ENCODE measurements at regions not wholly inside any gene's neighbourhood (a gene's known extent, or its start where the extent isn't known, plus 50 kb on each side); places are given as distances from the start of the nearest gene placed in this dataset.
A peak's percentile ranks its signal among the peaks of the same experiment; 100 is the strongest.

- peaks cover 3% of the 10 kb centered on the region; the same call in 1 of the 2 replicates for H3K9me3 ChIP-seq (ENCODE audit: low read depth, low read length)
- H3K27ac ChIP-seq = no peak overlapping the region
- DNase-seq (ENCODE audit: low read depth, low spot score) = no peak
- no peak overlapping the region for H3K4me3 ChIP-seq
- H3K36me3 ChIP-seq (ENCODE audit: insufficient read depth, low read length) = no peaks in the 10 kb centered on the region
- no peak for TF ChIP-seq EZH2 (IDR thresholded peaks at IDR 0.05)
- no peak for TF ChIP-seq FOXP2 (optimal IDR thresholded peaks at IDR 0.05; ENCODE audit: control extremely low read depth, extremely low read length, insufficient read depth)
- no peak for TF ChIP-seq POLR2AphosphoS5 (IDR thresholded peaks at IDR 0.05; ENCODE audit: borderline replicate concordance, low read depth, low read length)
- H3K9ac ChIP-seq (ENCODE audit: insufficient read length) = no peak overlapping the region
Observed at GRCh38 chr6:113287396-113287795, 569.7 kb upstream of the MARCKS start.

GRCh38 chr6:113288409-113288808 is 568.7 kb upstream of the MARCKS start:
- no peak overlapping the region for H3K9ac ChIP-seq (ENCODE audit: insufficient read length)
- peaks cover 3% of the 10 kb centered on the region; the same call in 1 of the 2 replicates for H3K9me3 ChIP-seq (ENCODE audit: low read depth, low read length)
- no peak for TF ChIP-seq FOXP2 (optimal IDR thresholded peaks at IDR 0.05; ENCODE audit: control extremely low read depth, extremely low read length, insufficient read depth)
- no peak for TF ChIP-seq POLR2AphosphoS5 (IDR thresholded peaks at IDR 0.05; ENCODE audit: borderline replicate concordance, low read depth, low read length)
- TF ChIP-seq EZH2 (IDR thresholded peaks at IDR 0.05) = no peak
- no peaks in the 10 kb centered on the region for H3K36me3 ChIP-seq (ENCODE audit: insufficient read depth, low read length)
- no peak for DNase-seq (ENCODE audit: low read depth, low spot score)
- H3K4me3 ChIP-seq = no peak overlapping the region
- no peak overlapping the region for H3K27ac ChIP-seq

- no peak for DNase-seq (ENCODE audit: low read depth, low spot score)
- no peak for TF ChIP-seq FOXP2 (optimal IDR thresholded peaks at IDR 0.05; ENCODE audit: control extremely low read depth, extremely low read length, insufficient read depth)
- no peak for TF ChIP-seq EZH2 (IDR thresholded peaks at IDR 0.05)
- TF ChIP-seq POLR2AphosphoS5 (IDR thresholded peaks at IDR 0.05; ENCODE audit: borderline replicate concordance, low read depth, low read length) = no peak
Observed at GRCh38 chr6:113289166-113289565, 568.0 kb upstream of the MARCKS start.

DNA sequence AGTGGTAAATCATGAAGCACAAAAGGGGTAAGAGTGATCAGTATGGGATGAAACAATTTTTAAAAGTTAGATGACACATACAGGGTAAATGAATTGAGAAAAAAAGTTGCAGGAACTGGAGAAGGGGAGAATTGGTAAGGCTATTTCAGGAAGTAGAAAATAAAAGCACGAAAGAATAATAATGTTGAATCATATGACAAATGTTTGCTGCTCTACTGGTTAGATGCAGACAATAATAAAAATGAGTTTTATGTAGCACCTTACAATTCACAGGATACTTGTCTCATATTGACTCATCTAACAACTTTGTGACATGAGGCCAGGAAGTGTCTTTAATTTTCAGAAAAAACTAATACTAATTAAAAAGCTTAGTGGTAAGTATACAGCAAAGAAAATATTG is 566.5 kb upstream of the MARCKS start:
- no peak for TF ChIP-seq FOXP2 (optimal IDR thresholded peaks at IDR 0.05; ENCODE audit: control extremely low read depth, extremely low read length, insufficient read depth)
- TF ChIP-seq EZH2 (IDR thresholded peaks at IDR 0.05) = no peak
- no peak for TF ChIP-seq POLR2AphosphoS5 (IDR thresholded peaks at IDR 0.05; ENCODE audit: borderline replicate concordance, low read depth, low read length)
- Histone ChIP-seq H3K36me3 (ENCODE audit: insufficient read depth, low read length) (no peaks in the 10 kb centered on the region), H3K27ac (no peak overlapping the region), H3K9ac (ENCODE audit: insufficient read length) (no peak overlapping the region), H3K4me3 (no peak overlapping the region), H3K9me3 (ENCODE audit: low read depth, low read length) (peaks cover 3% of the 10 kb centered on the region; the same call in 1 of the 2 replicates)
- no peak for DNase-seq (ENCODE audit: low read depth, low spot score)

More at GRCh38 chr6:113289166-113289565, 568.0 kb upstream of the MARCKS start:
- Histone ChIP-seq H3K36me3 (ENCODE audit: insufficient read depth, low read length) (no peaks in the 10 kb centered on the region), H3K27ac (no peak overlapping the region), H3K9me3 (ENCODE audit: low read depth, low read length) (peaks cover 3% of the 10 kb centered on the region; the same call in 1 of the 2 replicates), H3K4me3 (no peak overlapping the region), H3K9ac (ENCODE audit: insufficient read length) (no peak overlapping the region)

GRCh38 chr6:113291751-113292445 is 565.2 kb upstream of the MARCKS start:
- H3K9ac ChIP-seq (ENCODE audit: insufficient read length) = no peak overlapping the region
- no peak overlapping the region for H3K27ac ChIP-seq
- DNase-seq (ENCODE audit: low read depth, low spot score) = no peak
- no peaks in the 10 kb centered on the region; the same call in 1 of the 2 replicates for H3K9me3 ChIP-seq (ENCODE audit: low read depth, low read length)
- no peak for TF ChIP-seq FOXP2 (optimal IDR thresholded peaks at IDR 0.05; ENCODE audit: control extremely low read depth, extremely low read length, insufficient read depth)
- TF ChIP-seq EZH2 (IDR thresholded peaks at IDR 0.05) = no peak
- no peak for TF ChIP-seq POLR2AphosphoS5 (IDR thresholded peaks at IDR 0.05; ENCODE audit: borderline replicate concordance, low read depth, low read length)
- no peak overlapping the region for H3K4me3 ChIP-seq
- no peaks in the 10 kb centered on the region for H3K36me3 ChIP-seq (ENCODE audit: insufficient read depth, low read length)

DNA sequence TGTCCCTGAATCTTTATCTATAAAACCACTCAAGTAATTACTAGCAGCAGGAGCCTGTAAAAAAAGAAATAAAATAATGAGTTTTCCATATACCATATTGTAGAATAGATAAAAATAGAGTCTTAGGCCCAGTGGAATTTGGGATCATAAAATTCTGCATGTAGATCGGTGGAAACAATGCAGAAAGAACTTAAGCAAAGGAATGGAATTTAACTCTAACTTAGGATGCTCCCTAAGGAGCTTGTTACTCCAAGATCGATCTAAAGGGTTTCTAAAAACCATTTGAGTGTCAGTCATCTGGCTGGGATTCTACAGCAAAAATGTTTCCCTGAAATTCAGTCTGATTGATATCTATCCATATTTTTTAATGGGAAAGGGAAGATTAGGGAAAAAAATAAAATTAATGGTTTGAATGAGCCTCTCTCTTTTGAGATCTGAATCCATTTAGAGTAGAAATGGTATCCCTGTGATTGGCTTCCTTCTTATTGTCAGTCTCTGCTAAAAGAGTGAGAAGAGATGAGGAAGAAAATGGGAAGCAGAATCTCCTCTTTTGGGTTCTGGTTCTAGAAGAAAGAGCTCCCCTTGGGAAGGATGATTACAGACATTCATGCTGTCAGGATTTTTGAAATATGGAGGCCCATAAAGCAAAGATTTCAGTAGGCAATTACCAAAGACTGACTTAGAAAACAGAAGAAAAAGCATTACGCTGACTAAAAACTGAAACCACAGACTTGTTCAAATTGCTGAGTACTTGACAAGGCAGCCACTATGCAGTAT is 564.3 kb upstream of the MARCKS start:
- H3K9me3 ChIP-seq (ENCODE audit: low read depth, low read length) = no peaks in the 10 kb centered on the region
- peak overlapping the region; percentile 28; the same call in 1 of the 2 replicates for H3K4me3 ChIP-seq
- no peak for DNase-seq (ENCODE audit: low read depth, low spot score)
- H3K9ac ChIP-seq (ENCODE audit: insufficient read length) = peak overlapping the region; percentile 22
- H3K27ac ChIP-seq = peak overlapping the region; percentile 37; the same call in 1 of the 2 replicates
- no peaks in the 10 kb centered on the region for H3K36me3 ChIP-seq (ENCODE audit: insufficient read depth, low read length)
- TF ChIP-seq FOXP2 (optimal IDR thresholded peaks at IDR 0.05; ENCODE audit: control extremely low read depth, extremely low read length, insufficient read depth) = no peak
- TF ChIP-seq EZH2 (IDR thresholded peaks at IDR 0.05) = no peak

DNA sequence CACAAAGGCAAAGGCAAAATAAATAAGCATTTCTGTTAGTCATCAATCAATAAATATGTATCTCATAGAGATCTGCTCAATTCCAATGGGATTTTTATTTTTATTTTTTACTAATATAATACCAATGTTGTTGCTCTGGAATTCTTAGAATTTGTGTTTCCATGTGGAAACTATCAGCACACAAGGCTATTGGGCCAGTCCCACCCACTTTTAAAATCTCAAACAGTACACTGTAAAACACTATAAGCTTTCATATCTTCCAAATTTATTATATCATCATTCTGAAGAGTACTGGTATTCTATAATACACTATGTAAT is 563.8 kb upstream of the MARCKS start:
- H3K36me3 ChIP-seq (ENCODE audit: insufficient read depth, low read length) = no peaks in the 10 kb centered on the region
- no peaks in the 10 kb centered on the region for H3K9me3 ChIP-seq (ENCODE audit: low read depth, low read length)
- TF ChIP-seq POLR2AphosphoS5 (IDR thresholded peaks at IDR 0.05; ENCODE audit: borderline replicate concordance, low read depth, low read length) (no peak), FOXP2 (optimal IDR thresholded peaks at IDR 0.05; ENCODE audit: control extremely low read depth, extremely low read length, insufficient read depth) (no peak), EZH2 (IDR thresholded peaks at IDR 0.05) (no peak)
- H3K9ac ChIP-seq (ENCODE audit: insufficient read length) = no peak overlapping the region
- H3K4me3 ChIP-seq = no peak overlapping the region
- no peak for DNase-seq (ENCODE audit: low read depth, low spot score)
- peak overlapping the region; percentile 37; the same call in 1 of the 2 replicates for H3K27ac ChIP-seq

GRCh38 chr6:113299531-113299930 is 557.6 kb upstream of the MARCKS start:
- Histone ChIP-seq H3K4me3 (no peak overlapping the region), H3K9me3 (ENCODE audit: low read depth, low read length) (no peaks in the 10 kb centered on the region), H3K9ac (ENCODE audit: insufficient read length) (no peak overlapping the region), H3K36me3 (ENCODE audit: insufficient read depth, low read length) (no peaks in the 10 kb centered on the region), H3K27ac (no peak overlapping the region)
- no peak for DNase-seq (ENCODE audit: low read depth, low spot score)
- TF ChIP-seq POLR2AphosphoS5 (IDR thresholded peaks at IDR 0.05; ENCODE audit: borderline replicate concordance, low read depth, low read length) (no peak), EZH2 (IDR thresholded peaks at IDR 0.05) (no peak)

Measured in SK-N-MC (cell line).